Stimulated activated CD8-positive, alpha-beta memory T cell treated with anti-CD3 and anti-CD28 coated beads, Interleukin-12 subunit alpha, Interleukin-12 subunit beta, amount 100 ng/mL, for 1 hour (primary cell): ENCODE measurements at regions not wholly inside any gene's neighbourhood (a gene's known extent, or its start where the extent isn't known, plus 50 kb on each side); places are given as distances from the start of the nearest gene placed in this dataset.

Experiments
- DNase-seq: peaks from one replicate; pipeline ENCODE4 v3.0.0-alpha.2; 2020; ENCODE audit warnings: low read depth

DNA sequence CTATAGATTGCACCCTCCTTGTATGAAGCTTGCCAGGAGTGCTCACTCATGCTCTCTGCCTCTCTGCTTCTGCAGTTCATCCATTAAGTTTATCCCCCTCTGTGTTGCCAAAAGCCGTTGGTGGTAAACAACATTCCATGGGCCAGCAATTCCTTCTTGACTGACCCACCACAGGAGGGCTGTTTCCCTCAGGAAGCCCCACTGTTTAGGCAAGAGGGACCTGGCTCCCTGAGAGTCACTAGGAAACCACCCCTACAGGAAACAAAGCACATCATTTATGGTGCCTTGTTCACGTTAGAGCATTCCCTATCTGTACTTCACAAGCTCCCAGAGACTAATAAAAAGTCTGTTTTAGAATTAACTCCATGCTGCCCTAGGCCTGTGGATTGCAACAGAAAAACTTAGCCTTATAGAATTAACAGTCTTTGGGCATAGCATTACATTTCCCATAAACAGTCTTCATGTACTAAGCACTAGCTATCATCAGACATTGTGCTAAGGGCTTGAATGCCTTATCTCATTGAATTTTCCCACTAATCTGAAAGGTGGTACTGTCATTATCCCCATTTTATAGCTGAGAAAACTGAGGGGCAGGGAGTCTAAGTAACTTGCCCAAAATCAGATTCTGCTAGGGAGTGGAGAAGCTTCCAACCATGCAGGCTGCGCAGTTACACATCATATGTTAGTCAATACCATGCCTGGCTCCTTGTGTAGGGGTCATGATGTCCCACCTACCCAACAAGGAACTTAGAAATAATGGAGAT lies 149.9 kb downstream of the SHQ1 start:
- no peak for DNase-seq

DNA sequence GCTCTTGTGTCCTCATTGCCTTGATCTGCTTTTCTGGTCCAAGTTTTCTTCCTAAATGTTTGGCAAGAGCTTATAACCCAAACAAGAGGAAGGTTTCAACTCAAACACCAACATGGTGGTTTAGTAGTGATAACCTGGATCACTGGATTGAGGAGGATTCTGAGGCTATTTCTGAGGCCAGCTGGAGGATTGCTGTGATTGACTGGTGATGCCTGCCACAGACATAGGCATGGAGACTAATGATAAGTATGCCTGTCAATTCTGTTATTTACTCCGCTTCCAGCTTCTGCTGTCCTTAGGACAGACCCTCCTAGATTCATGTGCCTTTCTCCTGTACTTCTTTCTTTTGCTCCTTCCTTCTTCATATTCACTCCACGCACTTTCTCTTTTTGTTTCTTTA lies 150.5 kb downstream of the SHQ1 start:
- DNase-seq = no peak

DNA sequence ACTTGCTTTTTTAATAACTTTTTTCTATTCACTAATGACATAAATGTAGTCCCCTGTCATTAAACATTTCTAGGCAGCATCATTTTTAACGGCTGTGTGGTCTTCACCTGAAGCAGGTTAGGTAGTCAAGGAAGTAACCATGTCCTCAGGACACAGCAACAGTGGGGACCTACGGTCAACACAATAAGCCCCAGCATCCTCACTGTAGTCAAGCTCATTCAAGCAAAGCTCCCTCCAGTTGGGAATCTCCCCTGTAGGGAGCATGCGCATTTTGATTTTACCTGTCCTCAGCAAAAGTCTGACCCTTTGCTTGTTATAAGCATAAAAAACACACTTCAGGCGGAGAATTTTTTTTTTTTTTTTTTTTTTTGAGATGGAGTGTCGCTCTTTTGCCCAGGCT lies 151.4 kb downstream of the SHQ1 start:
- no peak for DNase-seq

DNA sequence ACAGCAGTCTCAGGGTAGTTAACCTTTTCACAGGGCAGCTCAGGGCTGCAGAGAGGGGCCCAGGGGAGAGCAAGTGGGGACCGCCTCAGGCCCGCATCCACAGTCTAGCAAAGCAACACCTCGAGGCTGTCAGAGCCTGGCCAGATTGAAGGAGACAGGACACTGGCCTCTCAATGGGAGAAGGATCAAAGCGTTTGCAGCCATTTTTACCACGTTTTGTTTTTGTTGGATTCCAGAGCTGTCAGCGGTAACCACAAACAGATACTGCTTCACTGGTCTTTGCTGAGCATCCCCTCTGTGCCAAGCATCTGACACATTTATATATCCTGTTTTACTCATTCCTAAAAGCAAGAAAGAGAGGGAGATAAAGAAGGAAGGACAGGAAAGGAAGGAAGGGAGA lies 153.8 kb downstream of the SHQ1 start:
- DNase-seq = no peak

DNA sequence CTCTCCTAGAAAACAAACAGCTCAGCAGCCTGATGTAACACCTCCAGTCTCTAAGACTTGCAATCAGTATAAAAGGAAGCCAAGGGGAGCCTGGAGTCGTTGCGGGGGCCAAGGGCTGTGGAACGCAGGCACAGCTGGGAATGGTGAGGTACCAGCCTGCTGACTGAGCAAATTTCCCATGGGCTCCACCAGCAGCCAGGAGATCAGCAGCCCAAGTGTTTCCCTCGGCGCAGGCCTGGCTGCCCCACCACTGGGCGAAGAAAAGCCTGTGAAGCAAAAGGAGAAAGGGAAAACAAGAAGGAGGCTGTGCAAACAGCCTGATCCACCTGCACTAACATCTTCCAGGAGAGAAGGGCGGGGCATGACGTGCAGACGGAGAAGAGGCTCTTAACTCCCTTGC lies 155.3 kb downstream of the SHQ1 start:
- DNase-seq = no peak

DNA sequence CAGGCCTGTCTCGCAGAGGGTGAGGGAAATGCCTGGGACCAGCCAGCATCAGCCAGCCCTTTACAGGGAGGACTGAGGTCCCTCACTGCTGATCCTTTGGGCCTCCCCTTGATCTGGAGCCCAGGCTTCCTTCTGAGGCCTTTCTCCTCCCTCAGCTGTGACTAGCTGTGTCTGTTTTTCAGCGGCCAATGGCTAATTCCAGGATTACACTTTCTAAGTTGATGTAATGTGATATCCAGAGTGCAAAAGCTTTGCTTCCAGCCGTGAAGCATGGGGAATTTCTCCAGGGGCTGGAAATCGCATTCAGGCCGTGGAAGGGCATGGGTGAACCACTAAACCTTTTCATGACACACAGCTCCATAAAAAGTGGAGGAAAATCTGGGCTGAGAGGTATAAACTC lies 157.6 kb downstream of the SHQ1 start:
- DNase-seq = no peak

DNA sequence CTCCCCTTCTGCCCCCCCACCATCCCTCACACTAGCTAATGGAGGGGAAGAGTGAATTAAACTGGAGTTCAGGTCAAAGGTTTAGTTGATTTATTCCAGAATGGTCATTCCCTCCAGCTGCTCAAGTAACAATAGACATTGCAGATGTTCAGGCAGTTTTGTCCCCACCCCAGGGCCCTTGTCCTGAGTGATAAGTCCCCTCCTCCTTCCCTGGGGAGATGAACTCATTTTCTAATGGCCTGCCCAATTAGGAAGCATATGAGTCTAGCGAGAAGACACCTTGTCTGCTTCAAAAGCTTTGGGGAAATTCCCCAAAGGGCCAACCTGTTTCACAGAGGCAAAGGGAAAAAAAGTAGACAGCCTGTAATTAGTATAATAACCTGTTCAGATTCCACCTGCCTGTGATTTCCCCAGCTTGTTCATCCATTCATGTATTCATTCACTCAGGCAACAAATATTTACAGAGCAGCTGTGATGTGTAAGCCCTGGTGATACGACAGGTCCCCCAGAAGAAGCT lies 165.3 kb downstream of the SHQ1 start:
- DNase-seq = no peak

DNA sequence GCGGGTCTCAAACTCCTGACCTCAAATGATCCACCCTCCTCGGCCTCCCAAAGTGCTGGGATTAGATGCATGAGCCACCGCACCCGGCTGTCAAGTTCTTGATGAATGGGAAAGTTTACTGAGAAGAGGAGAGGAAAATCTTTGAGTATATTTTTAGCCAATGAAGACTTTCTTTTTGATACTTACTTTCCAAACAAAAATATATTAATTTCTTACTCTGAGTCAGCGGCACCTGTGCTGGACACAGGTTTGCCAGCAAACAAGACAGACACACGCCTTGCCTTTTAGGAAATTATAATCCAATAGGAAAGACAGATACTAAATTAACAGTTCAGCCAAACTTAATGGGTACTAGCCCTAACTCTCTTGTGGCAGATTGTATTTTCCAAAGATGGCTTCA lies 166.6 kb downstream of the SHQ1 start:
- DNase-seq = no peak

DNA sequence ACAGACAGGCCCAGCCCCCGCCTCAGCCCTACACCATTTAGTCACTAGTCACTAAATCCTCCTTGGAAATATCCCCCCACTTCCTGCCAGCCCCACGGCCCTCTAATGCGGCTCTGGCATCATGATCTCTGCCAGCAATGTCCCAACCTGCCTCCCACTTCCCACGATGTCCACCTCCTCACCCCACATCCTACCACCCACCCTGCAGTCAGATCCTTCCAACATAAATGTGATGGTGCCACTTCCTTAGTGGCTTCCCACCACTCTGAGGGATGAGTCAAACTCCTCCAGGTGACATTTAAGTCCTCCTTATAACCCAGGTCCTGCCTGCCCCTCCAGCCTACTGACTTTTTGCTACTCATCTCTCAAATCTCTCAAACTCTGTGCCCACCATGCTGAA lies 167.5 kb downstream of the SHQ1 start:
- no peak for DNase-seq

DNA sequence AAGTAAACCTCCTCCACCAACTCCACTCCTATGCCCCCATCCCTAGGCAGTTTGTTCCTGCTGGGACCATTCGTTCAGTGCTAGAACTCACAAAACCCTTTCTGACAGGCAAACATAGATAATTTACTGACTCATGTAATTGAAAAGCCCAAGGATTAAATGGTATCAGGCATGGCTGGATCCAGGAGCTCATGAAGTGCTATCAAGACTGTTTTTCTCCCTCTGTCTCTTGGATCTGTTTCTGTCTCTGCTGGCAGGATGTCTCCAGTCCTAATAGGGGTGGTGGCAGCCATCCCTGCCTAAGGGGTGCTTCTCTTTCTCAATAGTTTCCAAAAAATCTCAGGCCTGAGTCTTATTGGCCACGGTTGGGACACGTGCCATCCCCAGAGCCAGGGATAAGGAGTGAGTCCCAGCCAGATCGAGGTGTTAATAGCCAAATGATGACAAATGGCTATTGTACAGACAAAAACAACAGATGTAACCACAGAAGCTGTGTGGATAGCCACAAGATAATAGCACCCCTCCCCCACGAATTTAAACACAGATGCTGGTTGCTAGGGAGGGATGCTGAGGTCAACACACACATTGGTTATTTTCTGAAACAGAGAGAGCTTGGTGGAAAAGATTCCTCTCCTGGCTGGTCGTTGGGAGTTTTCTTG lies 168.6 kb downstream of the SHQ1 start:
- DNase-seq = no peak

DNA sequence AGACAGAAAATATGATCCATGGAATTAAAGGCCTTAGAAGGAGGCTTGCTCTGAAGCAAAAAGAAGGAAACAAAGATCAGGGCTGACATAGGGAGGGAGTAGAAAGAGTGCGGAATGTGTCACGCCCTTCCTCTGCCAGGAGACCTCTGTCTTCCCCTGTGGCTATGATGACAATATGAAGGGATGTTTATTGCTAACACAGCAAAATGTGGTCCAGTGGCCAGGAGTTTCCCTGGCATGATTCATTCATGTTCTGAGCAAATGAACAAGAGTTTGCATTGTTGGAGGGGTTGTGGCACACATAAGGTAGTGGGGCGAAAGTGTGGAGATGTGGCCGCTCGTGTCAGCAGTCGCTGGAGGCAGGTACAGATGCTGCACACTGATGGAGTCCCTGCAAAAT lies 169.4 kb downstream of the SHQ1 start:
- DNase-seq = no peak

DNA sequence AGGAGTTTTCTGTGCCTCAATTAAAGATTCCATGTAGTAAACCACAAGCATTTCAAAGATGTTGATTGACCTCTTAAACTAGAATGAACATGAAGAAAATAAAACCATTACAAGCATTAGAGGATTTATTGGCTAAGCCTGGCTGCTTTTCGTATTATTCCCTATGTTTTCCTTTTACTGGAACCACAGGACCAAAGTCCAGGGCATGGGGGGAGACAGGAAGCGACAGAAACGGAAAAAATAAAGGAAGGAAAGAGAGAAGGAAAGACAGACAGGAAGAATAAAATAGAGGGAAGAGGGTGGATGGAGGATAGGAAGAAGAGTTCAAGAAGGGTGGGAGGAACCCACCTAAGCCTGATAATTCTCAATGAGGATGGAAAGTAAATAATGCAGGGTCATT lies 169.9 kb downstream of the SHQ1 start:
- no peak for DNase-seq

DNA sequence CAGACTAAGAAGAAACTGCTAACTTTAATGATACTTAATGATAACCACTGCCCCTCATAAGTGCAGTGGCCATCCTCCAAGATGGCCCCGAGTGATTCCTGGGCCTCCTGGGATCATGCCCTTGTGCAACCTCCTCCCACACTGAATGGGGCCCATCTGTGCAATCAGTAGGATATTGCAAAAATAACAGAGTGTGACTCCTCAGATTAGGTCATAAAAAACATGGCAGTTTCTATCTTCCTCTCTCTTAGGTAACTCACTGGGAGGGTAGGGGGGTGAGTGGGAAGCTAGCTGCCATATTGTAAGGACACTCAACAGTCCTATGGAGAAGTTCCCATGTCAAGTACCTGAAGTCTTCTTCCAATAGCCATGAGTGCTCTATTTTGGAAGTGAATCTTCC lies 173.0 kb downstream of the SHQ1 start:
- DNase-seq = no peak

DNA sequence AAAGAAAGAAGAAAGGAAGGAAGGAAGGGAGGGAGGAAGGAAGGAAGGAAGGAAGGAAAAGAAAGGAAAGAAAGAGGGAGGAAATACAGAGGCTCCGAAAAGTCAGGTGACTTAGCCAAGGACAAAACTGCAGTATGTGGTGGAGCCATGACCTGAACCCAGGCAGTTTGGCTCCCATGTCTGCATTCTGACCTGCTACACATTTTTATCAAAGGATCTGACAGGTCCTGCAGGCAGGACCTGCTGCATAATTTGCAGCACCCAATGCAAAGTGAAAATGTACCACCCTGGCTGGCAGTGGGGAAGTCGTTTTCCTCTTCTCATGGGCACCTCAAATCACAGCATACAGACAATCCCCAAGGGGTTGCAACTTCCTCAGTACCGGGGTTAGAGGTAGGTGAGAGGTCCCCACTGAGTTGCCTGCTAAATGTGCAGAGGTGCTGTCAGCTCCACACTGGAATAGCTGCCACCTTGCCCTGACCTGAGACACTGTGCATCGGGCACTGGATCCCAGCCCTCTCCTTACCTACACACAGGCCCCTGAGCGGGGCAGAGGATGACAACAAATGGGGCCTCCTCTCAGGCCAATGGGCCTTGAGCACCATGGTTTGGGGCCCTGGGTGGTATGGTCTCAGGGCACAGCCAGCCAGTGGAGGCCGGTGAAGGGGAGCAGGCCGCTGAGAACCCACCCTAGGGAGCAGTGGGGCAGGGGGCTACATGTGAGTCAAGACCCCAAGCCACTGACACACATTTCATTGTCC lies 175.1 kb downstream of the SHQ1 start:
- DNase-seq = no peak

DNA sequence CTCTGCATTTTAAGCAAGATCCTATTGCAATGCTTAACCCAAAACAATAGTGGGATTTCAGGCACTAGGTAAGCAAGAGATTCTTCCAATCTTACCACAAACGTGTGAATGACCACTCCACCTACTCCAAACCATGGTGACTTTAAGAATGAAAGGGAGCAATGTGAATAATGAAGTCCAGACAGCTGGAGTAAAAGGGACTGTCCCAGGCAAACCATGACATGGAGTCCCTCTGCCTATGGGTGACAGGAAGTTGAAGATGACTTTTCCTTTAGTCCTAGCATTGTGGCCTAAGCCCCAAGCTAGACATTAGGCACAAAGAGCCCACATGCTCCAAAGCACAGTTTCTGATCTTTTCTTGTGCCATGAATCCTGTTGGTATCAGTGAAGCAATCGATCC lies 179.0 kb downstream of the SHQ1 start:
- DNase-seq = no peak

DNA sequence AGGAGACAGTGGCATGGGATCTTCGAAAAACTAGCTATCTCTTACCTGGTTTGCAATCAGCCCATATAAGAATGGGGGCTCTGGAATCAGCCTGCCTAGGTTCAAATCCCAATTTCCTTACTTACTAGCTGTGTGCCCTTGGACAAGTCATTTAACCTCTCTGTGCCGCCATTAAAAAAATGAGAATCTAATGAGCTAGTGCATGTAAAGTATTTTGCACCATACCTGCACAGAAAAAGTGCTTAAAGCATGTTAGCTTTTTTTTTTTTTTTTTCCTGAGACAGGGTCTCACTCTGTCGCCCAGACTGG lies 181.8 kb downstream of the SHQ1 start:
- no peak for DNase-seq

DNA sequence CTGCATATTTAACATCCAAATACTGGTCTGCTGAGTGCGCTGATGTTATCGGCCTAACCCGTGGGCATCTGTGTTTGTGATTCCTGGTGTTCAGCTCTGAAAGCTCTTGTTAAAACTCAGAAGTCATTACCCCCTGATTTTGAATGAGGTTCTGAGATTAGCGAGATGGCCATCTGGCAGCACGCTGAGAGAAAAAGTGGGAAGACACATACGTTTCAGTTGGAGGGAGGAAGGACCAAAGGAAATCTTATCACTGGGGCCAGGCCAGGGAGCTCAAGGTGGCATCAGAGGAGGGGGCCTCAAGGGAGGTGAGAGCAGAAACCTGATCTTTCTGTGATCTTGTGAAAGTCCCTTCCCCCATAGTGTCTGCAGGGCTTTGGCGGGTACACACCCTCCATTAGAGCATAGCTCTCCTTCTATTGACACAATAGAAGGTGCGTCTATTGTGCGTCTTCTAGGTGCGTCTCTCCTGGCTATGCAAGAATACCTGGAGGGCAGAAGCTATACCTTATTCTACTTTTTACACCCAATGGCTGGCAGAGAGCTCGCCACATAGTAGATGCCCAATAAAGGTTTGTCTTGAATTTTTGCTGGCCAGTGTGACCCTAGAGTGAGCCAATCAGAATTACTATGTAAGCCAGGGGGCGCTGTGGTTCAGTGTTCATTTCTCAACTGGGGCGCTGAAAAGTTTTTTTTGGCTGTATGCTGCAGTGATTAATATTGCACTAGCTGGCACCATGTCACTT lies 182.4 kb downstream of the SHQ1 start:
- peak; percentile 54 for DNase-seq

DNA sequence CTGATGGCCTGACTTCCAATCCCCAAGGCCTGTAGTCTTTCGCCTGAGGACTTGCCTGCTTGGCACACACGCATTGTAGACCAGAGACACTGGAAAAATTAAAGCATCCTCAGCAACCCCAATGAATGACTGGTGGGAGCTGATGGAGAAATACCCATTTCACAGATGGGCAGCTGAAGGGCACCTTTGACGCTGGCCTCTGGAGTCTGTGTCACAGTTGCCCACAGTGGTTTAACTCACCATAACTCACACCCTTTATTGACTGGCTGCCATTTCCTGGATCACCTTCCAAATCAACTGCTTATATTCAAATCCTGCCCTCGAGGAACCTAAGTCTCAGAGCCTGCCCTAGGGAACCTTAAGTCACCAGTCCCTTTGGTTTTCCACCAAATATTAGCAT lies 183.1 kb downstream of the SHQ1 start:
- no peak for DNase-seq

DNA sequence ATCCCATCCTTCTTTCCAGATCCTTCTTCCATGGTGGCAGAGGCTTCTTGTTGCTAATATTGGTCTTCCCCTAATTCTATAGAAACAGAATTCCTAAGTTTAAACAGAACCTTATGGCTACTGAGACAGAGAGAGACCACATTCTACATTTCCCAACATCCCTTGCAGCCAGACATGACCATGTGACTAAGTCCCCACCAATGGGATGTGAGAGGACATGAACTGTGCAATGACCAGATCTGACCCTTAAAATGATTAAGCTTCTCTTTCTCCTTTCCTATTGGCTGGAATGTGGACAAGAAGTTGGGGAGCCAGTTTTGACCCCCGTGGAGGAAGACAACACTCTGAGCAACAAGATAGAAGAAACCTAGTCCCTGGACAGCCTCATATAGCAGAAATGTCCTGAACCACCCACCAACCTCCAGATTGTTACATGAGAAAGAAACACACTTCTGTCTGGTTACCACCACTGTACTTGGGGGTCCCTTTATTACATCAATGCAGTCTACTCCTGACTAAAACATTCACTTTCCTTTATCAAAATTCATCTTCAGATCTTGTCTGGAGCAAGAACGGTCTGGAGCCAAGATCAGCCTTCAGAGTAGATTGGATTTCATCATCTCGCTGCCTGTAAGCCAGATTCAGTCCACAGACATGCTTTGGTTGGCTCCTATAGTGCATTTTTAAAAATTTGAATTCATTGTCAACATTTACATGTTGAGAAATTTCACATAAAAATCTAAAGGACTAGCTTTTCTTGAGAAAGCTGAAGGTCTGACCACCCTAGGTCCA lies 183.9 kb downstream of the SHQ1 start:
- DNase-seq = no peak

DNA sequence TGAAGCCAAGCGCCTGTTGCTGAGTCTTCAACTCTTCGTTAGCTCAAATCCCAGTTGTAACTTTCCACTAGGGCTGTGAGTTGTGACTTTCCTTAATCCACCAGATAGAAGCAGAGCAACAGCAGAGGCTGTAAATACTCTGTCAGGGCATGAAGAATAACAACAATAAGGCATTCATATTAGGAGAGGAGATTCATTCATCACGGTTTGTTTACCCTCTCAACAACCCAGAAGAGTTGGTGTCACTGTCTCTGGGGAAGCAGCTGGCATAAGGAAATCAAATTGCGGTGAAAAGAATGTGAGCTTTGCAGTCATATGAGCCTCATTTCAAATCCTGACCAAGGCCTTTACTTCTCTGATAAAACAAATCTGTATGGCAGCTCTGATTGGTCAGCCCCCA lies 184.8 kb downstream of the SHQ1 start:
- no peak for DNase-seq

DNA sequence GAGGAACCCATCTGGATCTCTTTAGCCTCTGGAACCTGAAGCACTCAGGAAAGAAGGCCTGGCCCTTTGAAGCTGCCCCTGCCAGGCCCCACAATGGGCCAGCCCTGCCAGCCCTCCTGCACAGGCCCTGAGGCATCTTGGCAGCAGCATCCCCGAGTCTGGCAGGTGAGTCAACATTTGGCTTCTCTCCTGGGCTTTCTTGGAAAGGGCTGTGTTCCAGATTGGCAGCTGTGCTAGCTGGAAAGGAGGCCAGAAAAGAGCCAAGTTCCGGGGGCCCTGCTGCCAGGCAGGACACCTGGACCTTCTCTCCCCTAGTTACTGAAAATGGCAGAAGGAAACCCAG lies 187.2 kb downstream of the SHQ1 start:
- no peak for DNase-seq
